ENCODE measurements at regions not wholly inside any gene's neighbourhood (a gene's known extent, or its start where the extent isn't known, plus 50 kb on each side); places are given as distances from the start of the nearest gene placed in this dataset.

DNA sequence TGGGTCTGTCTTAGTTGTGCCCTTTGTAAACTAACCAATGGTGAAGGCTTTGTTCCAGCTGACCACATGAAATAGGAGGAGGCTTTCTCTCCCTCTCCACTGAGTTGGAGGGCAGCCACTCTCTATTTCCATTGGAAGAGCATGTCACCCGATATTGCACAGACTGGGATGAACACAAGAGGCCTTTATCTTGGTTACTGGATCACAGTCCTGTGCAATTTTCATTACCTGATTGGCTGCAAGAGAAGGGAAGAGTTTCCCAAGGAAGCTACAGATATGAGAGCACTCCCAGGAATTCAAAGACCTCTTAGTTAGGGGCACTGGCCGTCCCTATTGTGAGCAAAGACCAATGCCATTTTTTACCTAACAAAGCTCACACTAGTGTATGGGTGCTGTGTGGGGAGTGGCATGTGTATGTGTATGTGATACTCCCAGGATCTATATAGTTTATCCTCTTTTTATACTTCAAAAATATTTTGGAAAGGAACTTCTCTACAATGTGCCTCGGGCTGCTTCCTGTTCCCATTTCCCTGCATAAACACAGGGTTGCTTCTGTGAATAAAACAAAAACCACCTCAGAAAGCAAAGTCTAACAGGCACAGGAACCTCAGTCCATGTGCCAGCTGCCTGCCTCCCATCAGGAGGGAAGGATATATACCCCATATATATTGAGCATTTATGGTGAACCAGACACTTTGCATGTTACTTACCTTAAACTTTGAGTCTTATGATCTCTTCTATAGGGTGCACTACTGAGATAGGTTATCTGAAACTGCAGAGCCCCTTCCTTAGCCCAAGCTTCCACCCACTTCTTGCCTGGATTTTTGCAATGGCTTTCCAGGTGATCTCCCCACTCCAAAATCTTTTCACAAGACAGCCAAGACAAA, 126.5 kb downstream of the RASSF10 start:
- no peak for TF ChIP-seq POLR2A (IDR thresholded peaks at IDR 0.05; ENCODE audit: low read length)
- TF ChIP-seq GATA1 (IDR thresholded peaks at IDR 0.05; ENCODE audit: low read depth, low read length) = no peak

All from erythroblast (primary cell).